IMR-90 (cell line): ENCODE measurements at regions not wholly inside any gene's neighbourhood (a gene's known extent, or its start where the extent isn't known, plus 50 kb on each side); places are given as distances from the start of the nearest gene placed in this dataset.

Experiments used
- BHLHE40 ChIP-seq: fragments of 150-350 bp; IDR thresholded peaks from 2 replicates; pipeline ENCODE4 v1.6.1; 2016; ENCODE audit warnings: mild to moderate bottlenecking, low read depth, low read length
- CEBPB ChIP-seq: IDR thresholded peaks from 2 replicates; pipeline ENCODE4 v1.6.1; 2012; ENCODE audit warnings: low read depth, low read length, improper control_type of control experiment
- CHD1 ChIP-seq: IDR thresholded peaks from 2 replicates; pipeline ENCODE4 v1.6.1; 2012; ENCODE audit warnings: low read depth, low read length, improper control_type of control experiment
- CTCF ChIP-seq: conservative IDR thresholded peaks from 2 replicates; pipeline ENCODE4 v1.5.1; 2012; ENCODE audit warnings: mild to moderate bottlenecking, low read depth, low read length, improper control_type of control experiment
- MAFK ChIP-seq: IDR thresholded peaks from 2 replicates; pipeline ENCODE4 v1.6.1; 2012; ENCODE audit warnings: low read depth, low read length, improper control_type of control experiment
- MXI1 ChIP-seq: IDR thresholded peaks from 2 replicates; pipeline ENCODE4 v1.6.1; 2012; ENCODE audit warnings: low read depth, mild to moderate bottlenecking, low read length, moderate library complexity, borderline replicate concordance
- POLR2A ChIP-seq: IDR thresholded peaks from 2 replicates; pipeline ENCODE4 v1.6.1; 2012; ENCODE audit warnings: mild to moderate bottlenecking, low read depth, low read length
- RFX5 ChIP-seq: IDR thresholded peaks from 2 replicates; pipeline ENCODE4 v1.8.0; 2012; ENCODE audit warnings: low read depth, mild to moderate bottlenecking, low read length, moderate library complexity
- SMC3 ChIP-seq: fragments of 150-350 bp; IDR thresholded peaks from 2 replicates; pipeline ENCODE4 v1.6.1; 2016; ENCODE audit warnings: low read depth, mild to moderate bottlenecking, antibody characterized with exemption, low read length, moderate library complexity
- USF2 ChIP-seq: fragments of 150-350 bp; IDR thresholded peaks from 2 replicates; pipeline ENCODE4 v1.6.1; 2017; ENCODE audit warnings: mild to moderate bottlenecking, antibody characterized with exemption, low read length, low read depth

DNA sequence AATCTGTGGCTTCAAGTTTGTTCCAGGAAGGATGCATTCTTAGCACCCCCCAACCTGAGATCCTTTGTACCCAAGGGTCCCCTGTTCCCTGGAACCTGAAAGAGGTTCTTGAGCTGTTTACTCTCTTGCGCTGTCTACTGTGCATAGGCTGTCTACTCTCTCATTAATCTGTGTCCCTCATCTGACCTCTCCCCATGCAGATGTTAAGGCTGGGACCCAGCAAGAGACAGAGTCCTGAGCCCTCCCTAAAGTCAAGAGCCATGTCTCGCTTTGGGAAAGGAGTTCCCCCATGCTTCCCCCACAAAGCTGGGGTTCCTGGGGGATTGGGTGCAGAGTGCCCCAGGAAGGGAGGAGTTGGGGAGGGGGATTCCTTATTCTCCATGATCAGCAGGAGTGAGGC, 312.9 kb downstream of the CYP26B1 start:
- TF ChIP-seq SMC3 (no peak), CTCF (no peak), POLR2A (no peak), USF2 (no peak), BHLHE40 (no peak), MXI1 (no peak), CEBPB (no peak), CHD1 (no peak), MAFK (no peak), RFX5 (no peak)
